Glutamatergic neuron (in vitro differentiated cells): ENCODE measurements at regions not wholly inside any gene's neighbourhood (a gene's known extent, or its start where the extent isn't known, plus 50 kb on each side); places are given as distances from the start of the nearest gene placed in this dataset.

Source experiments
- DNase-seq: peaks from one replicate; pipeline ENCODE4 v3.0.0; 2022
- H3K27ac Mint-ChIP-seq: one replicate; pipeline ENCODE4 v1.8.0; 2020; ENCODE audit warnings: mild to moderate bottlenecking, mixed read lengths, inconsistent platforms; ENCODE audit not compliant: unreplicated experiment
- H3K27me3 Mint-ChIP-seq: one replicate; pipeline ENCODE4 v1.8.0; 2020; ENCODE audit warnings: mild to moderate bottlenecking, moderate library complexity, mixed read lengths, inconsistent platforms; ENCODE audit not compliant: unreplicated experiment
- H3K36me3 Mint-ChIP-seq: one replicate; pipeline ENCODE4 v1.8.0; 2020; ENCODE audit warnings: mild to moderate bottlenecking, mixed read lengths, inconsistent platforms; ENCODE audit not compliant: unreplicated experiment
- H3K4me1 Mint-ChIP-seq: one replicate; pipeline ENCODE4 v1.8.0; 2020; ENCODE audit warnings: mild to moderate bottlenecking, low read depth, mixed read lengths, inconsistent platforms; ENCODE audit not compliant: unreplicated experiment
- H3K4me3 Mint-ChIP-seq: one replicate; pipeline ENCODE4 v1.8.0; 2020; ENCODE audit warnings: mild to moderate bottlenecking, mixed read lengths, inconsistent platforms; ENCODE audit not compliant: unreplicated experiment
- H3K9me3 Mint-ChIP-seq: one replicate; pipeline ENCODE4 v1.8.0; 2020; ENCODE audit warnings: mild to moderate bottlenecking, moderate library complexity, mixed read lengths, inconsistent platforms; ENCODE audit not compliant: unreplicated experiment
- CTCF ChIP-seq: fragments of 200-600 bp; sonication (generic); IDR thresholded peaks from one replicate; pipeline ENCODE4 v1.5.0; 2021; ENCODE audit not compliant: partially characterized antibody, unreplicated experiment

DNA sequence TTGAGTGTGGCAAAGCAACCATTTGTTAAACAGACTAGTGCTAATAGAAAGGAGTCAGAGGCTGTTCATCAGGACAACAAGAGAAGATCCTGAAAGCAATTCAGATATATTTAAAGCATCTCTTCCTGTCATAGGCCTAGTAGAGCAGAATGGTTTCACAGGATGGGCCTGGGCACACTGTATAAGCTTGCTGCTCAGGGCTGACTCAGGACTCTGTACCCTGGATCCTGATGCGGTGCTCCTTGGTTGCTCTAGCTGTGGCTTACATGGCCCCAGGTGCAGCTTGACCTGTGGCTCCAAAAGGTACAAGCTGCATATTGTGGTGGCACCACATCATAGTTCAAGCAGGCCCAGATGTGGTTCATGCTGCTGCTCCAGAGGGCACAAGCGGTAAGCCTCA lies 313.4 kb downstream of the ETNK1 start:
- DNase-seq, result no peak
- TF ChIP-seq CTCF, result no peak
- Mint-ChIP-seq H3K27ac (no peak overlapping the region), H3K27me3 (peaks cover 4% of the 10 kb centered on the region), H3K4me3 (no peak overlapping the region), H3K9me3 (no peaks in the 10 kb centered on the region), H3K4me1 (no peaks in the 10 kb centered on the region), H3K36me3 (peaks cover 6% of the 10 kb centered on the region)

DNA sequence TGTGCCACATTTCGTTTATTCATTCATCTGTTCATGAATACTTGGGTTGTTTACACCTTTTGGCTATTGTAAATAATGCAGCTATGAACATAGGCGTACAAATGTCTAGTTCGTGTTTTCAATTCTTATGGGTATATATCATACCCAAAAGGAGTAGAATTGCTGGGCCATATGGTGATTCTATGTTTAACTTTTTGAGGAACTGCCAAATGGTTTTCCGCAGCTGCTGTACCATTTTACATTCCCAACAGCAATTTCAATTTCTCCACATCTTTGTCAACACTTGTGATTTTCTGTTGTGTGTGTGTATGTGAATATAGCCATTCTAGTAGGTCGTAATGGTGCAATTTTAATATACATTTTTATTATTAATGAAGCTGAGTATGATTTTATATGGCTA lies 326.2 kb downstream of the ETNK1 start:
- no peak for DNase-seq
- no peak overlapping the region for H3K27ac Mint-ChIP-seq
- H3K36me3 Mint-ChIP-seq, result no peaks in the 10 kb centered on the region
- no peak for TF ChIP-seq CTCF
- no peak overlapping the region for H3K4me3 Mint-ChIP-seq
- H3K27me3 Mint-ChIP-seq, result no peaks in the 10 kb centered on the region
- H3K4me1 Mint-ChIP-seq, result no peaks in the 10 kb centered on the region
- H3K9me3 Mint-ChIP-seq, result no peaks in the 10 kb centered on the region

GRCh38 chr12:22956690-22957089 lies 331.7 kb downstream of the ETNK1 start:
- TF ChIP-seq CTCF, result no peak
- Mint-ChIP-seq H3K27me3 (no peaks in the 10 kb centered on the region), H3K4me1 (no peaks in the 10 kb centered on the region), H3K36me3 (no peaks in the 10 kb centered on the region), H3K9me3 (no peaks in the 10 kb centered on the region), H3K4me3 (no peak overlapping the region), H3K27ac (no peak overlapping the region)
- no peak for DNase-seq

DNA sequence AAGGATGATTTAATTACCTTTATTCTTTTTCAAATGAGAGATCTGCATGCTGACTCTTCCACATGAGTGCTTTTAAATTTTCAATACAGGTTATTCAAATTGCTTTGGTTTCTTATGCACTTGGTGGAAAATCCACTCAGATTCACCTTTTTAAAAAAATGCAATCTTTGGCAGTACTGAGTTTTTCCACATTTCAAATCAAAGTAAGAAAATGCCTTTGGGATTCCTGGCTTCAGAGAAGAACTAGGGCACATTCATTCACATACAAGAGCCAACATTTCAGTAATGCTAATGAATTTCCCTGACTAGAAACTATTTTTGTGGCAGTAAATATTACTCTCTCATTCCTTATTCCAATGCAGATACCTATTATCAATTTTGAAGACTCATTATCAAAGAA lies 342.2 kb downstream of the ETNK1 start:
- H3K9me3 Mint-ChIP-seq, result no peaks in the 10 kb centered on the region

DNA sequence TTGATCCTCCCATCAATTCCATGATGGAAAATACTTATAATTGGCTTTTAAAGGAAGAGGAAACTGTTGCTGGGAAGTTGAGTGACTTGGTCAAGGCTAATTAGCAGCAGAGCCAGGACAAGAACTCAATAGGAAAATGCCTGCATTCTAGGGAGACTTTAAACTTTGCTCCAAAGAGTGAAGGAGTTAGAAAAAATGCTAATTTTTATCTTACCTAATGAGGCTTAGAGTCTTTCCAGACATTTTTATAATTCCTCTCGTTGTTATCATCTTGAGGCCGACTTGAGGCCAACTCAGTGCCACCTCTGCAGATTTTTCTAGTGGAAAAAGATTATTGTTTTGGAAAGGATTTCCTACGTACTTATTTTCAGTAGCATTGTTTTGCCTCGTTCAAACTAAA lies 344.6 kb downstream of the ETNK1 start:
- Mint-ChIP-seq H3K27ac (no peak overlapping the region), H3K4me1 (no peaks in the 10 kb centered on the region), H3K9me3 (no peaks in the 10 kb centered on the region), H3K4me3 (no peak overlapping the region), H3K27me3 (no peaks in the 10 kb centered on the region), H3K36me3 (no peaks in the 10 kb centered on the region)
- no peak for TF ChIP-seq CTCF
- DNase-seq, result no peak

More for the DNA sequence above, 342.2 kb downstream of the ETNK1 start:
- no peak for TF ChIP-seq CTCF
- H3K4me3 Mint-ChIP-seq, result no peak overlapping the region
- no peak overlapping the region for H3K27ac Mint-ChIP-seq
- no peak for DNase-seq
- no peaks in the 10 kb centered on the region for H3K4me1 Mint-ChIP-seq
- no peaks in the 10 kb centered on the region for H3K27me3 Mint-ChIP-seq
- H3K36me3 Mint-ChIP-seq, result no peaks in the 10 kb centered on the region
